ENCODE measurements at regions not wholly inside any gene's neighbourhood (a gene's known extent, or its start where the extent isn't known, plus 50 kb on each side); places are given as distances from the start of the nearest gene placed in this dataset.

- Histone ChIP-seq H3K27me3 (ENCODE audit: insufficient read depth, poor library complexity, severe bottlenecking) (no peaks in the 10 kb centered on the region), H3K27ac (replicated peaks) (no peak overlapping the region), H3K4me3 (replicated peaks; ENCODE audit: insufficient read depth, low read length) (no peak overlapping the region)
- no peak for DNase-seq (ENCODE audit: low read depth in 1 of 2, low spot score in 1 of 2)
- TF ChIP-seq GABPA (IDR thresholded peaks at IDR 0.05; ENCODE audit: low read depth) (no peak), REST (IDR thresholded peaks at IDR 0.05; ENCODE audit: insufficient replicate concordance, low read depth) (no peak), POLR2AphosphoS5 (IDR thresholded peaks at IDR 0.05; ENCODE audit: low read depth) (no peak), CTCF (IDR thresholded peaks at IDR 0.05; ENCODE audit: insufficient read depth, low read length) (no peak), SPI1 (IDR thresholded peaks at IDR 0.05; ENCODE audit: borderline replicate concordance, low read depth) (no peak)
These were observed 435.7 kb downstream of the ZFHX3 start for GRCh38 chr16:72612256-72612655.

- Histone ChIP-seq H3K4me3 (replicated peaks; ENCODE audit: insufficient read depth, low read length) (no peak overlapping the region), H3K27me3 (ENCODE audit: insufficient read depth, poor library complexity, severe bottlenecking) (no peaks in the 10 kb centered on the region), H3K27ac (replicated peaks) (no peak overlapping the region)
- DNase-seq (ENCODE audit: low read depth in 1 of 2, low spot score in 1 of 2), result peak in 1 of 2 experiments; percentile 8
- no peak for TF ChIP-seq POLR2AphosphoS5 (IDR thresholded peaks at IDR 0.05; ENCODE audit: low read depth)
- no peak for TF ChIP-seq GABPA (IDR thresholded peaks at IDR 0.05; ENCODE audit: low read depth)
- TF ChIP-seq CTCF (IDR thresholded peaks at IDR 0.05; ENCODE audit: insufficient read depth, low read length), result no peak
- peak; percentile 76; the same call in 1 of the 2 replicates for TF ChIP-seq SPI1 (IDR thresholded peaks at IDR 0.05; ENCODE audit: borderline replicate concordance, low read depth)
These were observed 438.0 kb upstream of the PMFBP1 start for GRCh38 chr16:72609933-72610332.

- Histone ChIP-seq H3K27ac (replicated peaks) (no peak overlapping the region), H3K27me3 (ENCODE audit: insufficient read depth, poor library complexity, severe bottlenecking) (no peaks in the 10 kb centered on the region), H3K4me3 (replicated peaks; ENCODE audit: insufficient read depth, low read length) (no peak overlapping the region)
- no peak for DNase-seq (ENCODE audit: low read depth in 1 of 2, low spot score in 1 of 2)
- no peak for TF ChIP-seq SPI1 (IDR thresholded peaks at IDR 0.05; ENCODE audit: borderline replicate concordance, low read depth)
- no peak for TF ChIP-seq GABPA (IDR thresholded peaks at IDR 0.05; ENCODE audit: low read depth)
- no peak for TF ChIP-seq POLR2AphosphoS5 (IDR thresholded peaks at IDR 0.05; ENCODE audit: low read depth)
- TF ChIP-seq CTCF (IDR thresholded peaks at IDR 0.05; ENCODE audit: insufficient read depth, low read length), result no peak
- no peak for TF ChIP-seq REST (IDR thresholded peaks at IDR 0.05; ENCODE audit: insufficient replicate concordance, low read depth)
These were observed 437.1 kb upstream of the PMFBP1 start for GRCh38 chr16:72609066-72609465.

- H3K4me3 ChIP-seq (replicated peaks; ENCODE audit: insufficient read depth, low read length), result no peak overlapping the region
- no peak for TF ChIP-seq CTCF (IDR thresholded peaks at IDR 0.05; ENCODE audit: insufficient read depth, low read length)
- TF ChIP-seq POLR2AphosphoS5 (IDR thresholded peaks at IDR 0.05; ENCODE audit: low read depth), result no peak
- TF ChIP-seq GABPA (IDR thresholded peaks at IDR 0.05; ENCODE audit: low read depth), result no peak
- no peak for TF ChIP-seq SPI1 (IDR thresholded peaks at IDR 0.05; ENCODE audit: borderline replicate concordance, low read depth)
- no peak for TF ChIP-seq REST (IDR thresholded peaks at IDR 0.05; ENCODE audit: insufficient replicate concordance, low read depth)
- no peak overlapping the region for H3K27ac ChIP-seq (replicated peaks)
- DNase-seq (ENCODE audit: low read depth in 1 of 2, low spot score in 1 of 2), result no peak
- no peaks in the 10 kb centered on the region for H3K27me3 ChIP-seq (ENCODE audit: insufficient read depth, poor library complexity, severe bottlenecking)
These were observed 432.4 kb upstream of the PMFBP1 start for GRCh38 chr16:72604375-72604774.

Data from HL-60 (cell line).